ENCODE measurements at regions not wholly inside any gene's neighbourhood (a gene's known extent, or its start where the extent isn't known, plus 50 kb on each side); places are given as distances from the start of the nearest gene placed in this dataset.

DNA sequence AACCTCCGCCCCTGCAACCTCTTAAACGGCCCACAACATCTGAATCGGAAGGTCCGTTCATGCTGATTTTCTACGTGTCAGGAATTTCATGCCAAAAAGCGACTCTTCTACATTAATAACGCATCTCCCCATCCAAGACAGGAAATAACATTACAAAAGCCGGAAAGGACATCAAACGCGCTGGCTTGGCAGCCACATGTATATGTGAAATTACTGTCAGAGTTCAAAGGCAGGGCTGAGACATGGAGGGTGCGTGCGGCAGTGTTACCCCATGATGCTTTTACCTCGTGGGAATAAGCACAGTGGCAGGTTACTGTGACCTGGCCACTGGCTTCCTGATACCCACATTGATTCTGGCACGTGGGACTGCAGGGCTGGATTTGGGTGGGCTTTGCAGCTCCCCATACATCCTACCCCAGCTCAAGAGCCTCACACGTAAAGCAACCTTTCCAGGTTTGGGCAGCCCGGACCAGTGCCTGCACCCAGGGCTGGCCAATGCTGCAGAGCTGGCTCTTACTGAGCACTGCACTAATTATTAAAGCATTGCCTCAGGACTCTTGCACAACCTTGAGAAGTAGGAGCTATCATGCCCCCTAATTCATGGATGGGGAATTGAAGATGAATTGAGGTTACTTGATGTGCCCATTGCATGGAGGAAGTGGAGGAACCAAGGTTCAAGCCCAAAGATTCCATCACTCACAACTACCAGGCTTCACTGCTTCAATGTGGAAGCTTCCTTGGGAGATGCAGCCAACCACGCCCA is 120.6 kb upstream of the FOXF1 start:
- TF ChIP-seq EP300 (IDR thresholded peaks at IDR 0.05) (no peak), POLR2A (IDR thresholded peaks at IDR 0.05) (no peak)
- TF ChIP-seq, protein P1, sequence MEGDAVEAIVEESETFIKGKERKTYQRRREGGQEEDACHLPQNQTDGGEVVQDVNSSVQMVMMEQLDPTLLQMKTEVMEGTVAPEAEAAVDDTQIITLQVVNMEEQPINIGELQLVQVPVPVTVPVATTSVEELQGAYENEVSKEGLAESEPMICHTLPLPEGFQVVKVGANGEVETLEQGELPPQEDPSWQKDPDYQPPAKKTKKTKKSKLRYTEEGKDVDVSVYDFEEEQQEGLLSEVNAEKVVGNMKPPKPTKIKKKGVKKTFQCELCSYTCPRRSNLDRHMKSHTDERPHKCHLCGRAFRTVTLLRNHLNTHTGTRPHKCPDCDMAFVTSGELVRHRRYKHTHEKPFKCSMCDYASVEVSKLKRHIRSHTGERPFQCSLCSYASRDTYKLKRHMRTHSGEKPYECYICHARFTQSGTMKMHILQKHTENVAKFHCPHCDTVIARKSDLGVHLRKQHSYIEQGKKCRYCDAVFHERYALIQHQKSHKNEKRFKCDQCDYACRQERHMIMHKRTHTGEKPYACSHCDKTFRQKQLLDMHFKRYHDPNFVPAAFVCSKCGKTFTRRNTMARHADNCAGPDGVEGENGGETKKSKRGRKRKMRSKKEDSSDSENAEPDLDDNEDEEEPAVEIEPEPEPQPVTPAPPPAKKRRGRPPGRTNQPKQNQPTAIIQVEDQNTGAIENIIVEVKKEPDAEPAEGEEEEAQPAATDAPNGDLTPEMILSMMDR (IDR thresholded peaks at IDR 0.05), result no peak
